ENCODE measurements at regions not wholly inside any gene's neighbourhood (a gene's known extent, or its start where the extent isn't known, plus 50 kb on each side); places are given as distances from the start of the nearest gene placed in this dataset.

GRCh38 chr13:22152751-22153150, 481.9 kb downstream of the FGF9 start:
- intact Hi-C loops (cut with DNase I; ENCODE audit: low total_unique reads), result no loop called here
- WGBS, 2 donors, result 93 to 96% methylated on average over 2 of the region's 2 CpGs
- no peak overlapping the region for H3K4me3 ChIP-seq (ENCODE audit: low read depth, poor library complexity, severe bottlenecking)
- no peak for DNase-seq (ENCODE audit: low spot score in 2 of 2)
- TF ChIP-seq CTCF (IDR thresholded peaks at IDR 0.05) (no peak), POLR2A (IDR thresholded peaks at IDR 0.05) (no peak)

- DNase-seq (ENCODE audit: low spot score in 2 of 2), result no peak
- no peak for TF ChIP-seq CTCF (IDR thresholded peaks at IDR 0.05)
- no peak for TF ChIP-seq POLR2A (IDR thresholded peaks at IDR 0.05)
- H3K4me3 ChIP-seq (ENCODE audit: low read depth, poor library complexity, severe bottlenecking), result no peak overlapping the region
- intact Hi-C loops (cut with DNase I; ENCODE audit: low total_unique reads), result no loop called here
- 92 to 97% methylated on average over 3 of the region's 3 CpGs for WGBS, 2 donors
Observed at GRCh38 chr13:22154041-22154440, 483.2 kb downstream of the FGF9 start.

- DNase-seq (ENCODE audit: low spot score in 2 of 2), result no peak
- H3K4me3 ChIP-seq (ENCODE audit: low read depth, poor library complexity, severe bottlenecking), result no peak overlapping the region
- 74 to 83% methylated on average over 3 of the region's 3 CpGs for WGBS, 2 donors
- TF ChIP-seq CTCF (IDR thresholded peaks at IDR 0.05) (no peak), POLR2A (IDR thresholded peaks at IDR 0.05) (no peak)
- intact Hi-C loops (cut with DNase I; ENCODE audit: low total_unique reads), result no loop called here
Observed at GRCh38 chr13:22161871-22162270, 491.0 kb downstream of the FGF9 start.

GRCh38 chr13:22162889-22163288, 492.0 kb downstream of the FGF9 start:
- intact Hi-C loops (cut with DNase I; ENCODE audit: low total_unique reads), result no loop called here
- no peak for DNase-seq (ENCODE audit: low spot score in 2 of 2)
- no peak overlapping the region for H3K4me3 ChIP-seq (ENCODE audit: low read depth, poor library complexity, severe bottlenecking)
- 77 to 92% methylated on average over 1 of the region's 1 CpG for WGBS, 2 donors
- TF ChIP-seq CTCF (IDR thresholded peaks at IDR 0.05) (no peak), POLR2A (IDR thresholded peaks at IDR 0.05) (no peak)

- TF ChIP-seq POLR2A (IDR thresholded peaks at IDR 0.05), result no peak
- no peak for TF ChIP-seq CTCF (IDR thresholded peaks at IDR 0.05)
- intact Hi-C loops (cut with DNase I; ENCODE audit: low total_unique reads), result no loop called here
- no peak overlapping the region for H3K4me3 ChIP-seq (ENCODE audit: low read depth, poor library complexity, severe bottlenecking)
- no peak for DNase-seq (ENCODE audit: low spot score in 2 of 2)
- WGBS, 2 donors, result 67 to 69% methylated on average over 11 of the region's 11 CpGs
Observed at GRCh38 chr13:22168437-22169190, 497.7 kb downstream of the FGF9 start.

- 58 to 61% methylated on average over 2 of the region's 2 CpGs for WGBS, 2 donors
- TF ChIP-seq CTCF (IDR thresholded peaks at IDR 0.05) (no peak), POLR2A (IDR thresholded peaks at IDR 0.05) (no peak)
- DNase-seq (ENCODE audit: low spot score in 2 of 2), result no peak
- H3K4me3 ChIP-seq (ENCODE audit: low read depth, poor library complexity, severe bottlenecking), result no peak overlapping the region
- intact Hi-C loops (cut with DNase I; ENCODE audit: low total_unique reads), result no loop called here
Observed at GRCh38 chr13:22169473-22169872, 498.6 kb downstream of the FGF9 start.

Measured in lower leg skin (tissue), 4 donors.